Gastroesophageal sphincter (tissue), 4 donors: ENCODE measurements at regions not wholly inside any gene's neighbourhood (a gene's known extent, or its start where the extent isn't known, plus 50 kb on each side); places are given as distances from the start of the nearest gene placed in this dataset.

Experiments used
- ATAC-seq: fragments of 150-250 bp; one replicate; pipeline ENCODE4 v1.9.1; 2016; ENCODE audit warnings: mild to moderate bottlenecking, moderate library complexity
- H3K27ac ChIP-seq, 4 donors: fragments of 200-600 bp; sonication (generic) in 3 of 4; 1 replicate in 3 of 4; 2 replicates in 1 of 4; pipeline ENCODE4 v1.5.1; 2016 to 2019
- H3K27me3 ChIP-seq: fragments of 200-600 bp; sonication (generic); one replicate; pipeline ENCODE4 v1.5.1; 2019
- H3K36me3 ChIP-seq, 2 donors: fragments of 200-600 bp; sonication (generic); one replicate each; pipeline ENCODE4 v1.5.1; 2019; ENCODE audit warnings: control low read depth in 1 of 2
- H3K4me1 ChIP-seq, 3 donors: fragments of 200-600 bp; sonication (generic); 1 replicate in 2 of 3; 2 replicates in 1 of 3; pipeline ENCODE4 v1.5.1; 2016 to 2019; ENCODE audit warnings: control low read depth in 2 of 3
- H3K4me3 ChIP-seq, 2 donors: fragments of 200-600 bp; sonication (generic); one replicate each; pipeline ENCODE4 v1.5.1; 2019; ENCODE audit warnings: mild to moderate bottlenecking in 1 of 2, moderate library complexity in 1 of 2
- H3K9me3 ChIP-seq, 3 donors: fragments of 200-600 bp; sonication (generic); one replicate each; pipeline ENCODE4 v1.5.1; 2017 to 2019; ENCODE audit warnings: control low read depth in 2 of 3
- CTCF ChIP-seq, 4 experiments: fragments of 200-600 bp in 2 of 4; fragments of 450-650 bp in 2 of 4; sonication (generic) in 1 of 4; IDR thresholded peaks; one replicate each; pipeline ENCODE4 v1.5.1; 2017 to 2019; ENCODE audit warnings: antibody characterized with exemption in 4 of 4, mild to moderate bottlenecking in 2 of 4, moderate library complexity in 2 of 4
- EP300 ChIP-seq: sonication (generic); formaldehyde crosslinking; IDR thresholded peaks from one replicate; pipeline ENCODE4 v1.6.1; 2017; ENCODE audit warnings: antibody characterized with exemption, mild to moderate bottlenecking
- POLR2A ChIP-seq, 2 donors: fragments of 450-650 bp; IDR thresholded peaks; one replicate each; pipeline ENCODE4 v1.6.1; 2017; ENCODE audit warnings: antibody characterized with exemption in 2 of 2, mild to moderate bottlenecking in 2 of 2, moderate library complexity in 1 of 2
- POLR2AphosphoS5 ChIP-seq: sonication (generic); formaldehyde crosslinking; IDR thresholded peaks from one replicate; pipeline ENCODE4 v1.6.1; 2017; ENCODE audit warnings: antibody characterized with exemption
- WGBS, 2 donors: methylation state at CpG; one replicate each; pipeline ENCODE4 v1.1.5; 2018; ENCODE audit warnings: low coverage in 1 of 2; 5-methylcytosine and 5-hydroxymethylcytosine counted together

GRCh38 chr6:51526049-51526448 lies 561.4 kb downstream of the PKHD1 start:
- H3K9me3 ChIP-seq, result peaks cover 0 to 4% (median 0%) of the 10 kb centered on the region in 3 donors
- no peaks in the 10 kb centered on the region for H3K4me1 ChIP-seq
- TF ChIP-seq POLR2AphosphoS5 (no peak), EP300 (no peak), CTCF (IDR thresholded peaks at IDR 0.05) (no peak), POLR2A (IDR thresholded peaks at IDR 0.05) (no peak)
- H3K4me3 ChIP-seq, result no peak overlapping the region
- no peaks in the 10 kb centered on the region for H3K27me3 ChIP-seq
- no peak for ATAC-seq
- no peak overlapping the region for H3K27ac ChIP-seq
- no peaks in the 10 kb centered on the region for H3K36me3 ChIP-seq
- whole genome bisulfite sequencing, 2 donors, result 94 to 97% methylated on average over 3 of the region's 3 CpGs

GRCh38 chr6:51526922-51527321 lies 560.5 kb downstream of the PKHD1 start:
- TF ChIP-seq EP300 (no peak), POLR2A (IDR thresholded peaks at IDR 0.05) (no peak), CTCF (IDR thresholded peaks at IDR 0.05) (no peak), POLR2AphosphoS5 (no peak)

GRCh38 chr6:51528556-51528955 lies 558.9 kb downstream of the PKHD1 start:
- no peak for ATAC-seq
- Histone ChIP-seq H3K36me3 (no peaks in the 10 kb centered on the region), H3K27ac (no peak overlapping the region), H3K4me3 (no peak overlapping the region), H3K27me3 (no peaks in the 10 kb centered on the region), H3K4me1 (no peaks in the 10 kb centered on the region), H3K9me3 (peaks cover 0 to 4% (median 0%) of the 10 kb centered on the region in 3 donors)
- TF ChIP-seq POLR2AphosphoS5 (no peak), CTCF (IDR thresholded peaks at IDR 0.05) (no peak), EP300 (no peak), POLR2A (IDR thresholded peaks at IDR 0.05) (no peak)
- WGBS, 2 donors, result no CpG with 5 or more reads among the region's 1 CpG

More at GRCh38 chr6:51526922-51527321, 560.5 kb downstream of the PKHD1 start:
- no peak overlapping the region for H3K27ac ChIP-seq
- peaks cover 0 to 4% (median 0%) of the 10 kb centered on the region in 3 donors for H3K9me3 ChIP-seq
- no peak overlapping the region for H3K4me3 ChIP-seq
- ATAC-seq, result no peak
- no peaks in the 10 kb centered on the region for H3K36me3 ChIP-seq
- H3K4me1 ChIP-seq, result no peaks in the 10 kb centered on the region
- H3K27me3 ChIP-seq, result no peaks in the 10 kb centered on the region
- 75 to 100% methylated on average over 2 to 4 of the region's 5 CpGs for WGBS, 2 donors

- peaks cover 0 to 4% (median 0%) of the 10 kb centered on the region in 3 donors for H3K9me3 ChIP-seq
- no peak overlapping the region for H3K27ac ChIP-seq
- H3K27me3 ChIP-seq, result no peaks in the 10 kb centered on the region
- TF ChIP-seq POLR2A (IDR thresholded peaks at IDR 0.05) (no peak), EP300 (no peak), CTCF (IDR thresholded peaks at IDR 0.05) (no peak), POLR2AphosphoS5 (no peak)
- no peaks in the 10 kb centered on the region for H3K36me3 ChIP-seq
- no peak for ATAC-seq
- no peak overlapping the region for H3K4me3 ChIP-seq
- WGBS, 2 donors, result 73 to 100% methylated on average over 1 of the region's 1 CpG
- no peaks in the 10 kb centered on the region for H3K4me1 ChIP-seq
These were observed 558.2 kb downstream of the PKHD1 start for GRCh38 chr6:51529240-51529639.

GRCh38 chr6:51531623-51532022 lies 555.8 kb downstream of the PKHD1 start:
- no peaks in the 10 kb centered on the region for H3K4me1 ChIP-seq
- H3K9me3 ChIP-seq, result peaks cover 0 to 4% (median 0%) of the 10 kb centered on the region in 3 donors
- ATAC-seq, result no peak
- no peak overlapping the region for H3K27ac ChIP-seq
- no CpG with 5 or more reads among the region's 2 CpGs for WGBS, 2 donors
- TF ChIP-seq POLR2A (IDR thresholded peaks at IDR 0.05), result no peak
- no peak for TF ChIP-seq EP300
- no peak for TF ChIP-seq POLR2AphosphoS5
- no peak for TF ChIP-seq CTCF (IDR thresholded peaks at IDR 0.05)
- H3K36me3 ChIP-seq, result no peaks in the 10 kb centered on the region
- H3K4me3 ChIP-seq, result no peak overlapping the region
- H3K27me3 ChIP-seq, result no peaks in the 10 kb centered on the region
